ENCODE measurements at regions not wholly inside any gene's neighbourhood (a gene's known extent, or its start where the extent isn't known, plus 50 kb on each side); places are given as distances from the start of the nearest gene placed in this dataset.

DNA sequence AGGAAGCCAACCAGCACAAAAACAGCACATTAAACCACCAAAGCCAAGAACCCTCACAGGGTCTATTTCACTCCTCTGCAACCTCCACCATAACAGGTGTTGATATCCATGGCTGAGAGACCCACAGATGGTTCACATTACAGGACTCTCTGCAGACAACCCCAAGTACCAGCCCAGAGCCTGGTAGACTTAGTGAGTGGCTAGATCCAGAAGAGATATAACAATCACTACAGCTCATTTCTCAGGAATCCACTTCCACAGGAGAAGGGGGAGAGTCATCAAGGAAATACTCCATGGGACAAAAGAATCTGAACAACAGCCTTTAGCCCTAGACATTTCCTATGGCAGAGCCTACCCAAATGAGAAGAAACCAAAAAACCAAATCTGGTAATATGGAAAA lies 168.1 kb upstream of the CD96 start (continued):
- TF ChIP-seq, protein P1, sequence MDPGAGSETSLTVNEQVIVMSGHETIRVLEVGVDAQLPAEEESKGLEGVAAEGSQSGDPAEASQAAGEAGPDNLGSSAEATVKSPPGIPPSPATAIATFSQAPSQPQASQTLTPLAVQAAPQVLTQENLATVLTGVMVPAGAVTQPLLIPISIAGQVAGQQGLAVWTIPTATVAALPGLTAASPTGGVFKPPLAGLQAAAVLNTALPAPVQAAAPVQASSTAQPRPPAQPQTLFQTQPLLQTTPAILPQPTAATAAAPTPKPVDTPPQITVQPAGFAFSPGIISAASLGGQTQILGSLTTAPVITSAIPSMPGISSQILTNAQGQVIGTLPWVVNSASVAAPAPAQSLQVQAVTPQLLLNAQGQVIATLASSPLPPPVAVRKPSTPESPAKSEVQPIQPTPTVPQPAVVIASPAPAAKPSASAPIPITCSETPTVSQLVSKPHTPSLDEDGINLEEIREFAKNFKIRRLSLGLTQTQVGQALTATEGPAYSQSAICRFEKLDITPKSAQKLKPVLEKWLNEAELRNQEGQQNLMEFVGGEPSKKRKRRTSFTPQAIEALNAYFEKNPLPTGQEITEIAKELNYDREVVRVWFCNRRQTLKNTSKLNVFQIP (CRISPR knock-in tag; IDR thresholded peaks at IDR 0.05; ENCODE audit: borderline replicate concordance, low read depth) = no peak

DNA sequence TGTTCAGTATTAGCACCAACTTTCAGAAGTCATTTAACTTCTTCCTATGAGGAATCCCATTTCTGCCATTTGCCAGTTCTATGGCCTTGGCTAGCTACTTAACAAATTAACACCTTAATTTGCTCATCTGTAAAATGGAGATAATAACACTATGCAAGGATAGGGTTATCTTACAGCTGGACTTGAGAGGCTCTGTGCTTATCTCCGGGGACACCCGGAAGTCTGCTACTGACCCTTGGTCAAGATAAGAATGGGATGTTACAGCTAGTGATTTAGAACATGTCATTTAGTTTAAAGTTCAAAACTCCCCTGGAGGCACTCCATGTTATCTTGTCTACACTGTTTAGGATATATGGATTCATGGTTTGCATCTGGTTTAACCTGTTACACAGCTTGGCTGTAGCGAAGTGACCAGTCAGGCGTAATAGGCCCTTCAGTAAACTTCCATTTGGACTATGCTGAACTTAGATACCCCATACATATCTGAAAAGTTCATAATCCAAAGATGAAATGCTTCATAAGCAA lies 156.0 kb upstream of the CD96 start:
- TF ChIP-seq ZNF70 (CRISPR knock-in tag; IDR thresholded peaks at IDR 0.05) (no peak), ZFP30 (CRISPR knock-in tag; IDR thresholded peaks at IDR 0.05) (no peak), RARB (CRISPR knock-in tag; IDR thresholded peaks at IDR 0.05) (no peak), ZNF8 (CRISPR knock-in tag; IDR thresholded peaks at IDR 0.05) (no peak), ZNF565 (CRISPR knock-in tag; conservative IDR thresholded peaks at IDR 0.05; ENCODE audit: low read depth) (no peak), ZFP3 (CRISPR knock-in tag; IDR thresholded peaks at IDR 0.05) (no peak), TOX (CRISPR knock-in tag; IDR thresholded peaks at IDR 0.05; ENCODE audit: borderline replicate concordance) (no peak), ARNTL (CRISPR knock-in tag; IDR thresholded peaks at IDR 0.05; ENCODE audit: borderline replicate concordance, low read depth) (no peak), OSR1 (CRISPR knock-in tag; IDR thresholded peaks at IDR 0.05) (no peak), PPARA (CRISPR knock-in tag; IDR thresholded peaks at IDR 0.05; ENCODE audit: borderline replicate concordance) (no peak), SNAI2 (CRISPR knock-in tag; IDR thresholded peaks at IDR 0.05) (no peak), BACH2 (CRISPR knock-in tag; IDR thresholded peaks at IDR 0.05; ENCODE audit: borderline replicate concordance) (no peak), ISL1 (CRISPR knock-in tag; IDR thresholded peaks at IDR 0.05) (no peak), ESRRG (CRISPR knock-in tag; IDR thresholded peaks at IDR 0.05) (no peak), GLIS3 (CRISPR knock-in tag; IDR thresholded peaks at IDR 0.05) (no peak), ZC3H10 (CRISPR knock-in tag; IDR thresholded peaks at IDR 0.05) (no peak), CSDC2 (CRISPR knock-in tag; IDR thresholded peaks at IDR 0.05) (no peak)
- TF ChIP-seq, protein P2, sequence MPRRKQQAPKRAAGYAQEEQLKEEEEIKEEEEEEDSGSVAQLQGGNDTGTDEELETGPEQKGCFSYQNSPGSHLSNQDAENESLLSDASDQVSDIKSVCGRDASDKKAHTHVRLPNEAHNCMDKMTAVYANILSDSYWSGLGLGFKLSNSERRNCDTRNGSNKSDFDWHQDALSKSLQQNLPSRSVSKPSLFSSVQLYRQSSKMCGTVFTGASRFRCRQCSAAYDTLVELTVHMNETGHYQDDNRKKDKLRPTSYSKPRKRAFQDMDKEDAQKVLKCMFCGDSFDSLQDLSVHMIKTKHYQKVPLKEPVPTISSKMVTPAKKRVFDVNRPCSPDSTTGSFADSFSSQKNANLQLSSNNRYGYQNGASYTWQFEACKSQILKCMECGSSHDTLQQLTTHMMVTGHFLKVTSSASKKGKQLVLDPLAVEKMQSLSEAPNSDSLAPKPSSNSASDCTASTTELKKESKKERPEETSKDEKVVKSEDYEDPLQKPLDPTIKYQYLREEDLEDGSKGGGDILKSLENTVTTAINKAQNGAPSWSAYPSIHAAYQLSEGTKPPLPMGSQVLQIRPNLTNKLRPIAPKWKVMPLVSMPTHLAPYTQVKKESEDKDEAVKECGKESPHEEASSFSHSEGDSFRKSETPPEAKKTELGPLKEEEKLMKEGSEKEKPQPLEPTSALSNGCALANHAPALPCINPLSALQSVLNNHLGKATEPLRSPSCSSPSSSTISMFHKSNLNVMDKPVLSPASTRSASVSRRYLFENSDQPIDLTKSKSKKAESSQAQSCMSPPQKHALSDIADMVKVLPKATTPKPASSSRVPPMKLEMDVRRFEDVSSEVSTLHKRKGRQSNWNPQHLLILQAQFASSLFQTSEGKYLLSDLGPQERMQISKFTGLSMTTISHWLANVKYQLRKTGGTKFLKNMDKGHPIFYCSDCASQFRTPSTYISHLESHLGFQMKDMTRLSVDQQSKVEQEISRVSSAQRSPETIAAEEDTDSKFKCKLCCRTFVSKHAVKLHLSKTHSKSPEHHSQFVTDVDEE (CRISPR knock-in tag; IDR thresholded peaks at IDR 0.05) = no peak
- TF ChIP-seq, protein P3, sequence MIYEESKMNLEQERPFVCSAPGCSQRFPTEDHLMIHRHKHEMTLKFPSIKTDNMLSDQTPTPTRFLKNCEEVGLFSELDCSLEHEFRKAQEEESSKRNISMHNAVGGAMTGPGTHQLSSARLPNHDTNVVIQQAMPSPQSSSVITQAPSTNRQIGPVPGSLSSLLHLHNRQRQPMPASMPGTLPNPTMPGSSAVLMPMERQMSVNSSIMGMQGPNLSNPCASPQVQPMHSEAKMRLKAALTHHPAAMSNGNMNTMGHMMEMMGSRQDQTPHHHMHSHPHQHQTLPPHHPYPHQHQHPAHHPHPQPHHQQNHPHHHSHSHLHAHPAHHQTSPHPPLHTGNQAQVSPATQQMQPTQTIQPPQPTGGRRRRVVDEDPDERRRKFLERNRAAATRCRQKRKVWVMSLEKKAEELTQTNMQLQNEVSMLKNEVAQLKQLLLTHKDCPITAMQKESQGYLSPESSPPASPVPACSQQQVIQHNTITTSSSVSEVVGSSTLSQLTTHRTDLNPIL (CRISPR knock-in tag; IDR thresholded peaks at IDR 0.05; ENCODE audit: low read depth) = no peak
- TF ChIP-seq, protein P1 (CRISPR knock-in tag; IDR thresholded peaks at IDR 0.05; ENCODE audit: borderline replicate concordance, low read depth) = no peak
- ATAC-seq = no peak

DNA sequence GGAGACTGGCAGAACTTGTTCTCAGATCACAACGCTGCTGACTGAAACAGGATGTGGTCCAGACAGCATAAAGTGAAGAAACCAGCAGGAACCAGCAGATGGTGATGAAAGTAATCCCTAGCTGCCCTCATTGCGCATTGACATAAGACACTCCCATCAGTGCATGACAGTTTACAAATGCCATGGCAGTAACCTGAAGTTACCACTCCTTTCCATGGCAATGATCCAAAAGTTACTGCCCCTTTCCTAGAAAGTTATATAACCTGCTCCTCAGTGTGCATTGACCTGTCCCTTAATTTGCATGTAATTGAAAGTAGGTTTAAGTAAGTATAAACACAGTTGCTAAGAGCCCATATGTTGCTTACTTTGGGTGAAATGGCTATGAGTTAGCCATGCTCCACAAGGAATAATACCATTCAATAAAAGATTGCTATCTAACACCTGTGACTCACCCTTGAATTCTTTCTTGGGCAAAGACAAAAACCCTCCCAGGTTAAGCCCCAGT lies 149.1 kb upstream of the CD96 start:
- ATAC-seq = no peak
- no peak for TF ChIP-seq ZFP30 (CRISPR knock-in tag; IDR thresholded peaks at IDR 0.05)
- TF ChIP-seq ZNF565 (CRISPR knock-in tag; conservative IDR thresholded peaks at IDR 0.05; ENCODE audit: low read depth) = no peak
- no peak for TF ChIP-seq BACH2 (CRISPR knock-in tag; IDR thresholded peaks at IDR 0.05; ENCODE audit: borderline replicate concordance)
- TF ChIP-seq RARB (CRISPR knock-in tag; IDR thresholded peaks at IDR 0.05) = no peak
- TF ChIP-seq, protein P2 (CRISPR knock-in tag; IDR thresholded peaks at IDR 0.05) = no peak
- no peak for TF ChIP-seq ESRRG (CRISPR knock-in tag; IDR thresholded peaks at IDR 0.05)
- no peak for TF ChIP-seq TOX (CRISPR knock-in tag; IDR thresholded peaks at IDR 0.05; ENCODE audit: borderline replicate concordance)
- no peak for TF ChIP-seq ZC3H10 (CRISPR knock-in tag; IDR thresholded peaks at IDR 0.05)
- no peak for TF ChIP-seq GLIS3 (CRISPR knock-in tag; IDR thresholded peaks at IDR 0.05)
- no peak for TF ChIP-seq ARNTL (CRISPR knock-in tag; IDR thresholded peaks at IDR 0.05; ENCODE audit: borderline replicate concordance, low read depth)
- no peak for TF ChIP-seq ISL1 (CRISPR knock-in tag; IDR thresholded peaks at IDR 0.05)
- TF ChIP-seq ZFP3 (CRISPR knock-in tag; IDR thresholded peaks at IDR 0.05) = no peak
- no peak for TF ChIP-seq OSR1 (CRISPR knock-in tag; IDR thresholded peaks at IDR 0.05)
- no peak for TF ChIP-seq ZNF70 (CRISPR knock-in tag; IDR thresholded peaks at IDR 0.05)
- TF ChIP-seq, protein P3 (CRISPR knock-in tag; IDR thresholded peaks at IDR 0.05; ENCODE audit: low read depth) = no peak
- TF ChIP-seq ZNF8 (CRISPR knock-in tag; IDR thresholded peaks at IDR 0.05) = no peak
